HG03045 (cell line): ENCODE measurements at regions not wholly inside any gene's neighbourhood (a gene's known extent, or its start where the extent isn't known, plus 50 kb on each side); places are given as distances from the start of the nearest gene placed in this dataset.

Experiments
- ATAC-seq: cut with Tn5 transposase; IDR thresholded peaks from one replicate; pipeline ENCODE4 v1.9.1; 2021; ENCODE audit warnings: mild to moderate bottlenecking, moderate library complexity; ENCODE audit not compliant: unreplicated experiment

DNA sequence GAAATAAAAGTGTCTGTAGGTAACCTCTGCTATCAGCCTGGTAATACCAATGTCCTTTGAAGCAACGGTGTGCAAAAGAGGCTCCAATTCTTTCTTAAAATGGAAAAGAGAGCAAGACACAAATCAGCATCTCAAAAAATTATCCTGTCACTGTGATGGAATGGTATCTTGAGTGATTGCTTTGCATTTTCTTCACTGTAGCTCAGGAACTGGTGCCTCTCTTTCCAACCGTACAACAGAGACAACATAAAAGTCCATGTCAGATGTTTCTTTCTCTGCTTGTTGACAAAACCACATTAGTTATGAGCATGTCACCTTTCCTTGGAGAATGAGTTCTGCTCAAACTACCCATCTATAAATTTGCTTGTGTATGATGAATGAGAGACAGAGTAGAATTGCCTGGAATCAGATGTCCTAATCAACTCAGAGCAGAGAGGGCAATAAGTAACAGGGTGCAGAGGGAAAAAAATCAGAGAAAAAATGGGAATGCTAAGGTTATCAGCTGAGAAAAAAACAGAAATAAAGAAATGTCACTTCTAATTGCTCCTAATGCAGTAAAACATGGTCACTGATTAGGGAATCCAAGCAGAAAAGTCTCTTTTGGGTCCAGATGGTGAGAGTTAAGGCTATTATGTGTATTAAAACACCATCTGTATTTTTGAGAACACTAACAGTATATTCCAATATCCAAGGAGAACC lies 465.0 kb upstream of the ATP2B1 start:
- no peak for ATAC-seq

DNA sequence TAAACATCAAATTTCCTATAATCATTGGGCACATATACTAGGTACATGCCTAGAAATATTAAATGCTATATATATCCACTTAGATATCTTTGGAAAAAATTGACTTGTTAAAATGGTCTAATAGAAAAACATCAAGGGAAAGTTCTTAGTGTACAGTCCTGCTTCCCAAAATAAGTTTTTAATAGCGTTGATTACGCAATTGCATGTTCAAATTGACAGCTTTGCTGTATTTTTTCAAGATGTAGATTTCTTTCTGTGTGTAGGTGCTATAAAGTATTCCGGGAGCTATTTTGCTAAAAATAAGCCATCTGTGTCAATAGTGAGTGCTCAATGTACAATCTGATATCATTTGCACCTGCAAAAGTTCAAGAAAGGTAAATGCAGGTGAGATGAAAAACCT lies 463.9 kb upstream of the ATP2B1 start:
- ATAC-seq: no peak

DNA sequence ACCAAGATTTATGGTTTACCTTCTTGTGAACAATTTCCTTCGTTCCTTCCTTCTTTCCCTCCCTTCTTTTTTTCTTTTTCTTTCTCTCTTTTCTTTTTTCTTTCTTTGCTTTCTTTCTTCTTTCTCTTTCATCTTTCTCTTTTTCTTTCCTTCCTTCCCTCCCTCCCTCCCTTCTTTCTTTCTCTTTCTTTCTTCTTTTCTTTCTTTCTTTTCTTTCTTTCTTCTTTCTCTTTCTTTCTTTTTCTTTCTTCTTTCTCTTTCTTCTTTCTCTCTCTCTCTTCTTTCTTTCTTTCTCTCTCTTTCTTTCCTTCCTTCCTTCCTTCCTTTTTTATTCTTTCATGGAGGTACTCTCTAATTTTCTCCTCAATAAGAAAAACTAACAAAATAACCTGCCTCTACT lies 462.1 kb upstream of the ATP2B1 start:
- ATAC-seq: no peak

DNA sequence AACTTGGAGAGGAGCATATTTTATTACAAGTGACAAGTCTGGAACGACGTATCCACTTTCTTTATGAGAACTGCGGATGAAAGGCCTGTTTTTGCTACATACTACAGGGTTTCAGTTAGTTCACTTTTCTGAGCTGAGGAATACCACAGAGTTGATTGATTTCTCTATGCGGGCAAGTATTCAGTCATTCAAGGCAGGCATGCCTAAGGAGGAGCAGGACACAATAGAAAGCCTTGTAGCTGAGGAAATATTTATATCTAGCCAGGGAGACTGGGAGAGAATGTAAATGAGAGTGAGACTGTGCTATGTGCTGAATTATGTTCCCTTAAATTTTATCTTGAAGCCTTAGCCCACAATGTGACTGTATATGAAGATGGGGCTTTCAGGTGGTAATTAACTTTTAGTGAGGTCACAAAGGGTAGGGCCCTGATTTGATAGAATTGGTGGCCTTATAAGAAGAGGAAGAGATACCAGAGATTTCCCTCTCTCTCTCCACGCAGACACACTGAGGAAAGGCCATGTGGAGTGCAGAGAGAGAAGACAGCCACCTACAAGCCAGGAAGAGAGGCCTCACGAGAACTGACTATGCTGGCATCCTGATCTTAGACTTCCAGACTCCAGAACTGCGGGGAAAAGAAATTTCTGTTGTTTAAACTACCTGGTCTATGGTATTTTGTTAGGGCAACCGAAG lies 459.0 kb upstream of the ATP2B1 start:
- ATAC-seq: no peak

DNA sequence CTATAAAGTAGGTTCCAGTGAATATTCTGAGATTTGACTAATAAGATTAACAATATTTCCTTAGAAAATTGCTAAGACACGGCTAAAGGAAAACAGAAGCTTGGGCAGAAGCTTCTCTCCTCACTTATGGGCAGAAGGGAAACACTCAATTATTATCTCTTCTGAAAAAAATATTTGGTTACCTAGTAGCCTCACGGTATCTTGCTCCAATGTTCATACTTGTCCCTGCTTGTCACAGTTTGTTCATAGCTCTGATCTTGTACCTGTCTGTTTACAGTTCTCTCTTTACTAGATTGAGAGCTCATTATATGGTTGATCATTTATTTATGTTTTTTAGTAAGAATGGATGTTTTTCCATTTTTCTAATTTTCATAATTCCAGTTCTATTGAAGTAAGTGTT lies 458.0 kb upstream of the ATP2B1 start:
- no peak for ATAC-seq

DNA sequence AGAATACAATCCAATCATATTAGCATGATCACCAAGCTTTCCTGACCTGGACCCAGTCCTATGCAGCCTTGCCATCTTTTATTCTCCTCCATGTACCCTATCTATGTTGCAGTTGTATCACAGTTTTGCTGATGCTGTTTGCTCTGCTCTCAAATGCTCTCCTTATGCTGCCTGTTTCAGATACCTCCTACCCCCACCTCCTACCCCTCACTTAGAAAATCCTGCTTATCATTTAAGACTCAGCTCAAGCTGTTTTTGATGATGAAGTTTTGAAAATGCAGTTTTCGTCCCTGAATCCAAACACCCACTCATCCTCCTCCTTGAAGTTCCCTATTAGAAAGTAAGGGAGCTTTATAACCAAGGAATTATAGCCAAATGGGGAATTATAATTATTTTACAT lies 457.4 kb upstream of the ATP2B1 start:
- no peak for ATAC-seq

DNA sequence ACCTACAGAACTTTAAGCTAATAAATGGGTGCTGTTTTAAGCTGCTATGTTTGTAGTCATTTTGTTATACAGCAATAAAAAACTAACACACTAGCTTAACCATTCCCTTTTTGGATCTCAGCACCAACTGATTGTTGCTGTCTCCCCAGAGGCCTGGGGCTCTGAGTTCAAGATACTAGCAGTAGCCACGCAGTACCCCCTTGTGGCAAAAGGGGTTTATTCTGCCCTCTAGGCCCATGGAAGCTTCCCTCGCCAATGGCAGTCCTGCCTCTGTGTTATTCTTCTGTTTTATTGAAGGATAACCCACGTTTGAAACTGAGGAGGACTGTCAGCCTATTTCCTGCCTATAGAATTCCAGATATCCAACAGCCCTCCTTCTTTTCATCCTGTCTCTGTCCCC lies 455.3 kb upstream of the ATP2B1 start:
- no peak for ATAC-seq

DNA sequence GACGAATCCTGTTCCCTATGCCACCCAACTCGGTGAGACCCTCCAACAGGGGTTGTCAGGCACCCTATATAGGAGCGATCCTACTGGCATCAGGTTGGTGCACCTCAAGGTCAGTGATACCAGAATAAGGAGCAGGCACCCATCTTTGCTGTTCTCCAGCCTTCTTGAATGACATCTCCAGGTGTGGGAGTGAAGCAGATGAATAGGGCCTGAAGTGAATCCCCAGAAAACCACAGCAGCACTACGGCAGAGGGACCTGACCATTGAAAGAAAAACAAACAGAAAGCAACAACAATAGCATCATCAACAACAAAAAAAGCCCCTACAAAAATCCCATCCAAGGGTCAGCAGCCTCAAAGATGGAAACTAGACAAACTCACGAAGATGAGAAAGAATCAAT lies 445.2 kb upstream of the ATP2B1 start:
- ATAC-seq: no peak

DNA sequence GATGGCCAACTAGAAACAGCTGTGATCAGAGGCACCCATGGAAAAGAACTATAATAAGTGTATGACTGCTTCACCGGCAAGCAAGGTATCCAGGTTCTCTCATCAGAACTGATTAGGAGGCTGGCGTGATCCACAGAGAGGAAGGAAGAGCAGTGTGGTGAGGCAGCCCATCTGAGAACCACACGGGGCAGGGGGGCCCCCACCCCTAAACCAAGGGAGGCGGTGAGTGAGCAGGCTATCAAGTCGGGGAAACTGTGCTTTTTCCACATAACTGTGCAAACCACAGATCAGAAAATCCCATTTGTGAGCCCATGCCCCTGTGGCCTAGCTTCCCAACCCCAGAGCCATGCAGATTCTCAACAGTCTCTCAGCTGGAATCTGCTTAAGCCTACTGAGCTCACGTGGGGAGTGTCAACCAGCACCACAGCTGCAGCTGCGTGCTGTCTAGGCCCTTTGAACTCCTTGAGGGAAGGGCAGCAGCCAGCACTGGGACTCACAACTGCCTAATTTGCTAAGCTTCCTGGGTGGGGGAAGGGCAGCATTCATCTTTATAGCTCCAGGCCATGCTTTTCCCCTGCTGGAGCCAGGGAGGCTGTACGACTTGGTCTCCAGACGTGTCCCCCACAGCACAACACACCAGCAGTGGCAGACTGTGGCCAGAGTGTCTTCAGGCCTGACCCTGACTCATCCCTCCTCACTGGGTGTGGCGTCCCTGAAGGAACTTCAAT lies 444.4 kb upstream of the ATP2B1 start:
- no peak for ATAC-seq

DNA sequence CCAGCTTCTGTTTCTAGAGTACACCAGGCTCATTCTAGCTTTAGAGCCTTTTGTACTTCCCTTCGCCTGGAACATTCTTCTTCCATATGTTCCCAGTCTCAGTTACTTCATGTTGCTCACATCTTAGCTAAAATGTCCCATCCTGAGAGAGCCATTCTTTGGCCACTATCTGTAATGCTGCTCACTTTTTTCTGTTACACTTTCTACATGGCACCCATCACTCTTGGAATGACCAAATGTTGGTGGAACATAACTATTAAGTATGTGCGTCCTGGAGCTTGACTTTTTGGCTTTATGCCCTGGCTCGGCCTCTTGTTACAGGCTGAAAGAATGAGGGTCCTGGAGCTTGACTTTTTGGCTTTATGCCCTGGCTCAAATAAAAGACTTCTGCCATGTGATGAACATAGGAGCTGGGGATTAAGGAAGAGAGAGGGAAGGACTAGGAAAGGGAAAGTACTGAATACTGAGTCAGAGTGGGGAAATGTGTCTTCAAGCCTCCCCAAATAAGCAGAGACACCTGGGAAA lies 442.9 kb upstream of the ATP2B1 start:
- no peak for ATAC-seq

DNA sequence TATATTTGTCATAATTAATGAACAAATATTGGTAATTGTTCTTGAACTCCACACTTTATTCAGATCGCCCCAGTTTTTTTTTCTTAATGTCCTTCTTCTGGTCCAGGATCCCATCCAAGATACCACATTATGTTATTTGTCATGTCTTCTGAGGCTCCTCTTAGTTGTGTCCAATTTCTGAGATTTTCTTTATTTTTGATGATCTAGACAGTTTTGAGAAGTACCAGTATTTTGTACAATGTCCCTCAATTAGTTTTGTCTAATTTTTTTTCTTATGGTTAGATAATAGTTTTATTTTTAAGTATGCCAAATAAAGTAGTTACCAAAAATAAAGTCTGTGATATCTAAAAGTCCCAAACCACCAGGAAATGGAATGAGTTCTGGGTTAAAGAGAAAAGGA lies 440.8 kb upstream of the ATP2B1 start:
- ATAC-seq: no peak

DNA sequence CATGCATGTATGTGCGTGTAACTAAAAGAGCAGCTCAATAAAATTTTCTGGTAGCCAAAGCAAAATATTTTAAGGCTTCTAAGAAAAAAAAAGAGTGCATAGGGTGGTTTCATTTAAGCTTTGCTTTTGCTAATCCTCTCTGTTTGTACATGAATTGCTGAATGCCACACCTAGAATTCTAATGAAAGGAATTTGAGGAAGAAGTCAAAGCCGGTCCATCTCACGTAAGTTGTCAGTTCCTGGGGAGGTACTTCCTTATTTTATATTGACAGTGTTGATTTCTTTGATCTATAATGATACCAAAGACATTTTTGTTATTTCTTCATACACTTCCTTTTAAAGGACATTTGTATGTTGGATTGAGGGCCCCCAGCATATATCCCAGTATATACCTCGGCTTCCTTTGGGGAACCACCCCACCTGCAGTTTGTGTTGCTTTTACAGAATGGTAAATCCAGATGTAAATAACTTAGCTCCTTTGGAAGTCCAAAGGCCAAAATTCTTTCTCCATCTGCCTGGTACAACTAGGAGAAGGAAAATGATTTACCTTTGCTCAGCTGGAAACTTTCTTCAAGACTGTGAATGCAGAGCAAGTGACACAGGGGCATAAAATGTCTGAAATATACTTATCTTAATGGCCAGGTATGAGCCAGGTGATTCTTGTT lies 420.9 kb upstream of the ATP2B1 start:
- no peak for ATAC-seq

DNA sequence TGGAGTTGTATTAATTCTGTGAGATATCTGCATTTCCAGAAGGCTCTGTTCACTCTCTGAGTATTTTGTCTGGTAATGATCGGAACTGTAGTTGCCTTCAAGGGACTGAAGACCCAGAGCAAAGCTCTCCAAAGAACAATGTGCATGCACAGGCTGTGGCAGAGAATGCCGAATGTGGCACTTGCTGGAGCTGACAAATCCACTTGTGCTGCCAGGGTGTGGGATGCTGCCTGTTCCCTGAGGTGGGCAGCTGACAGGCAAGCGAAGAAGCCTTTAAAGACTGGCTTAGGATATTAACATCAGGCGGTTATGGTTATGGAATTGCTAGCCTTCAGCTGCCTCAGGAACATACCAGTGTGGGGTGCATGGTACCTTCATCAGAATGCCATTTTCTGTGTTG lies 419.9 kb upstream of the ATP2B1 start:
- no peak for ATAC-seq

DNA sequence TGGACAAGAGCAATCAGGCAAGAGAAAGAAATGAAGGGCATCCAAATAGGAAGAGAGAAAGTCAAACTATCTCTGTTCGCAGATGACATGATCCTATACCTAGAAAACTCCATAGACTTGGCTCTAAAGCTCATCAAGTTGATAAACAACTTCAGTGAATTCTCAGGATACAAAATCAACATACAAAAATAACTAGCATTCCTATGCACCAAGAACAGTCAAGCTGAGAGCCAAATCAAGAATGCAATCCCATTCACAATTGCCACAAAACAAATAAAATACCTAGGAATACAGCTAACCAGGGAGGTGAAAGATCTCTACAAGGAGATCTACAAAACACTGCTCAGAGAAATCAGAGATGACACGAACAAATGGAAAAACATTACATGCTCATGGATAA lies 417.5 kb upstream of the ATP2B1 start:
- ATAC-seq: no peak

DNA sequence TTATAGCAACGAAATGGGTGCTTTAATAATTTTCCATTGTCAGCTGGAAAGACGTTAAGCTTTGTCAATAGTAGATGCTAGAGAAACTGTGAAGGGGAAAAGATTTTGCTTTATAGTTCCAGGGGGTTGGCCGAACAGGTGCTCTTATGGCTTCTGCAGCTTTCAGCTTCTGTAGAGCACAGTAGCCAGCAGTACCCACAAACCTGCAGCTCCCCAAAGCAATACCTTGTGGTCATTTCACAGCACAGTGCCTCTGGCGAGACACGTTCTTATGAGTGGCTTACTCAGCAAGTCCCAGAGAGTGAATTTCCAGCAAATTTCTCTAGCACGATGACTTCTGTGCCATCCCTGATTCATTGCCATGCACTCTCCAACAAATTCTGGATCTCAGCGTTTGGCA lies 416.3 kb upstream of the ATP2B1 start:
- no peak for ATAC-seq

DNA sequence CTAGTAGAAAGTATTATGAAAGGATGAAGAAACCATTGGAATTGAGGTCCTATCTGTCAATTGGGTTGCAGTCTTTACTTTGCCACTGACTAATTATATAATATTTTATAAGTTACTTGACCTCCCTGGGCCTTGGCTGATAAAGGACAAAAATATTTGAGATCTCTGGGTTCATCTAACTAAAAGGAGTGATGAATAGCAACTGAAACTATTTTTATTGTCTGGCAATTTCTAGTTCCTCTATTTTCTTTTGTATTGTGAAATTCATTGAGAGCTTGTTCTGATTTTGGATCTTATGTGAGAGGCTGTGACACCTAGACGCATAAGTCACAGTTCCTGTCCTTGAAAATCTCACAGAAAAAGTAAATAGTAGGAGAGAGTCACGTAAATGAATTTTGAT lies 415.7 kb upstream of the ATP2B1 start:
- ATAC-seq: no peak

DNA sequence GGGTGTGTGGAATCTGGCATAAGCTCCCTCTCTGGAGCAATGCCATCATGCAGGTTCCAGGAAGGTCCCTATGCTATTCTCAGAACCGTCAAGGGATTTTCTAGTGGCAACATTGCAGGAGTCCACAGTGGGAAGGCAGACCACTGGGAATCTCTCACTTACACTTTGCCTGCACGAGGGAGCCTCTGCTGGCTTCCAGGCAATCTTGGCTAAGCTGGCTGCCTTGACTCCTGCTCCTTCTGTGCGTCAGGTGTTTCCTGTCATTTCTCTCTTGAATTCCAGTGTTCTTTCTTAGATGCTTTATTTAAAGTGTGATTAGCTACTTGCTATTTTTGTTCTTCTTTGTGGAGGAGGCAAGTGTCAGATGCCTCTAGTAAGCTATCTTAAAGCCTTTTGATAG lies 414.0 kb upstream of the ATP2B1 start:
- no peak for ATAC-seq

DNA sequence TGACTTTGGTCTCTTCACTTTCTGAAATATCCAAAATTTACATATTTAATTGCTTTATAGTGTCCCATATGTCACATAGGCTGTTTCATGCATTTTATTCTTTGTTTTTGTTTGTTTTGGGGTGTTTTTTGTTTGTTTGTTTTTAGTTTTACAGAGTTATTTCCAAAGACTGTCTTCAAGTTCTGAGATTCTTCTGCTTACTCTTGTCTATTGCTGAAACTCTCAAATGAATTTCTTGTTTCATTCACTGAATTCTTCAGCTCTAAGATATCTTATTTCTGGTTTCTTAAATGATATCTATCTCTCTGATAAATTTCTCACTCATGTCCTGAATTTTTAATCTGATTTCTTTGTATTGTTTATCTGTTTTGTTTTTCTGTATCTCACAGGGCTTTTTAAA lies 412.0 kb upstream of the ATP2B1 start:
- ATAC-seq: no peak

DNA sequence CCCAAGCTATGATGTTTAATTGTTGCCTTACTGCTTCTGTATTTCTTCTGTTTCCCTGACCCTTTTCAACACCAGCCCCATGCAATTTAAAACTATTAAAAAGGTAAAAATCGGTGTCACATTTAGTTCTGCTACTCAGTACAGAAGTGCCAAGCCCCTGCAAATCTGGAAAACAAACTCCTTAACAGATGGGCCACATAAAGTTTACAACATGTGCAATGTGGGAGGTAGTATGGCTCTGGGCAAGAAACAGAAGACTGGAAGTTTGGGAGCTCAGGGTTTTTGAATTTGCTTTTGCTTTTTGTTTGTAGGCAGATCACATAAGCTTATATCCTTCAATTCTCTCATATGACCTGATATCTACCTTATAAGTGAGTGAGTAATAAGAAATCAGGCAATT lies 404.0 kb upstream of the ATP2B1 start:
- no peak for ATAC-seq

DNA sequence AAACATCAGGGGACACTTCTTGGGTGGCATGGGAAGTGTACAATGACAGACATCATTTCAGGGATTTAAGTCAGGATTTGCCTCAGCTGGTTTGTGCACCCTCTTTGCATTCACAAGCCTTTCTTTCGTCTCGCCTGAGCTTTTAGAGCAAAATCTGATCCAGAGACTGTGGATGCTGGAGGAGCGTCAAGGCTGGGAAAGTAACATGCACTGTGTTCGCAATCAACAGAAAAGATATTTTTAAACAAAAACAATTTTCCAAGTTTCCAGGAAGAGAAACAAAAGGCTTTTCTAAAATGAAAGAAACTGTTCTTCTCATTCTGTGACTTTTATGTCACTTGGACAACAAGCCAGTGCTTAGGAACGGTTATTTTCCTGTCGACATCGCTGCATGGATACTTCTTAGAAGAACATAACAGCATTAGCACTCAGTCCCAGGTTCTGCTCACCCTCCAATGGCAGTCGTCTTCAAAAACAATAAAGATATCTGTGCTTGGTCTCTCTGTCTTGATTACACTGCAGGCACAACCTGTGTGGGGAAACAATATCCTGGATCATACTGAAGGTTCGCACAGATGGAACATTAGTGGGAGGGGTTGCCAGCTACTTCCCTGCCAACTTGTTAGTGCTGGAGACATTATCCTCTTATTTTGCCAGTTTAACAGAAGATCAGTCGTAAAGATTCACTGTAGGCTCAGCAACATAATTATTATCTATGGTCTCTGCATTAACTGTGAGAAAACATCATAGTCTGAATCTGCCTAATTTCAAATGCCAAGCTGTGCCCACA lies 403.3 kb upstream of the ATP2B1 start:
- ATAC-seq: no peak

DNA sequence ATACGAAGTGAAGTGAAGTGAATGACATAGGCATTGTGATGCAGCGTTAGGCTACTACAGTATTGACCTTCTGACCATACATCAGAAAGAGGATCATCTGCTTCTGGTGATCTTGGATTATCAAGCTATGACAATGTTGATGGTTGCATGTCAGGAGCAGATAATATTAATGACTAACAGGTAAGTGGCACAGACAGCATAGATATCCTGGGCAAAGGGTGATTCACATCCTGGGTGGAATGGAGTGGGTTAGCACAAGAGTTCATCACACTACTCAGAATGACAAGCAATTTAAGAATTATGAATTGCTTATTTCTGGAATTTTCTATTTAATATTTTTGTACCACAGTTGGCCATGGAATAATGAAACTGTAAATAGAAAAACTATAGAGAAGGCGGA lies 397.9 kb upstream of the ATP2B1 start:
- ATAC-seq: no peak
